ENCODE measurements at regions not wholly inside any gene's neighbourhood (a gene's known extent, or its start where the extent isn't known, plus 50 kb on each side); places are given as distances from the start of the nearest gene placed in this dataset.
A peak's percentile ranks its signal among the peaks of the same experiment; 100 is the strongest.
"Not testable (repeated sequence)": the region's sequence is repeated elsewhere in the genome, so short reads cannot be mapped to it uniquely, and the experiment has no call there.

GRCh38 chr2:193251909-193252308, 1057.2 kb upstream of the TMEFF2 start:
- DNase-seq: no peak

DNA sequence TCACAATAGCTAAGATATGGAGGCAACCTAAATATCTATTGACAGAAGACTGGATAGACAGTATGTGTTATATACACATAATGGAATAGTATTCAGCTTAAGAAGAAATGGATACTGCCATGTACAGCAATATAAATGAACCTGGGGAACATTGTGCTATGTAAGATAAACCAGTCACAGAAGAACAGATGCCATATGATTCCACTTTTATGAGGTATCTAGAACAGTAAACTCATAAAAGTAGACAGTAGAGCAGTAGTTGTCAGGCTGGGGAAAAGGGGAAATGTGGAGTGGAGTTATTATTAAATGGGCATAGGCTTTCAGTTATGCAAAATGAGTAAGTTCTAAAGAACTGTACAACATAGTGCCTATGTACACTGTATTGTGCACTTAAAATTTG, 1055.7 kb upstream of the TMEFF2 start:
- no peak for DNase-seq

- peak in 1 of 2 donors; percentile 5 for DNase-seq
Observed at GRCh38 chr2:193240752-193241151, 1046.0 kb upstream of the TMEFF2 start.

DNA sequence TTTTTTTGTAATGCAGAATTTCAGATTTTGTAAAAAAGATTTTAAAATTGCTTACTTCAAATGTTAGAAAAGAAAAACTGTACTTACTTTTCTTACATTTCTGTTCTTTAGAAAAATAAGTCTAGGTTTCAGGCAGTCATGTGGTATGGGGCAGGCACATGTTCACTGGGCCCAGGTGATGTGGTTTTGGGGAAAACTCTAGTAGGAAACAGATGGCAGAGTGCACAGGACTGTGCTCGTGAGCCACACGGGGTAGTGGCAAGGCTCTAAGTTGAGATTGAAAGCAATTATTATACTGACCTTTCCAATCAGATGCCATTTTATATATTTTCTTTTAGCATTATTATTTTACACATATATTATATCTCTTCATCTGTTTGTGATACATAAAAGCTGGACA, 1036.9 kb upstream of the TMEFF2 start:
- DNase-seq: no peak

GRCh38 chr2:193228276-193228675, 1033.5 kb upstream of the TMEFF2 start:
- no peak for DNase-seq

GRCh38 chr2:193222454-193222853, 1027.7 kb upstream of the TMEFF2 start:
- DNase-seq: no peak

DNA sequence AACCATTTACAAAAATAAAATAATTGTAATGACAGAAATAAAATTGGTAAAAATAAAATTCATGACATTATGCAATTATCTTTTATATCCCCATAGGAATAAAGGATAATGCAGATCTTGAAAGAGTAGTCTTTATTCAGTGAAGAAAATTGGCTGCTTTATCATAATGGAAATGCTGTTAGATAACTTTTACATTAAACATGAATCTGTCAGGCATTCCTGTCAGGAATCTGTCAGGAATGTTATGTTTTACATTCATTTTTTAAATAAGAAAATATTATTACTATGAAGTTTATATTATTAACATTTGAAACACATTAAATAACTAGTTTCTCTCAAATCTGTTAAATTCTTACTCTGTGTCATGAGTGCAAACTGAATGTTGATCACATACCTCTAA, 1024.7 kb upstream of the TMEFF2 start:
- no peak for DNase-seq

GRCh38 chr2:193201583-193201982, 1006.9 kb upstream of the TMEFF2 start:
- DNase-seq: no peak

- DNase-seq: no peak
Observed at GRCh38 chr2:193199322-193199721, 1004.6 kb upstream of the TMEFF2 start.

DNA sequence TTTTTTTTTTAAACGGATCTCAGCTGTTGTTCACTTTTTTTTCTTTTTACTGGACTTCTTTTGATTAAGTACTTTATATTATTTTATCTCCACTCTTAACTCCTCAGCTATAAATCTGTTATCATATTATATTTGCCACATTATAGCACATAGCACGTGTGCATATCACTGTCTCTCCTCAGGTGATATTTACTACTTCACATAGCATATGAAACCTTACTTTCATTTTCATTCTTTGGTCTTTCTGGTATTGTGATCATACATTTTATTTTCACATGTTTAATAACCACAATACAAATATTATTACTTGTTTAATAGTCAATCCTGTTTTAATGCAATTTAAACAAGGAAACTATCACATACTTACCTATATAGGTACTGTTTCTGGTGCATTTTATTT, 993.1 kb upstream of the TMEFF2 start:
- DNase-seq: no peak

- DNase-seq: not testable (repeated sequence)
Observed at GRCh38 chr2:193170981-193171380, 976.2 kb upstream of the TMEFF2 start.

- no peak for DNase-seq
Observed at GRCh38 chr2:193156480-193156879, 961.7 kb upstream of the TMEFF2 start.

DNA sequence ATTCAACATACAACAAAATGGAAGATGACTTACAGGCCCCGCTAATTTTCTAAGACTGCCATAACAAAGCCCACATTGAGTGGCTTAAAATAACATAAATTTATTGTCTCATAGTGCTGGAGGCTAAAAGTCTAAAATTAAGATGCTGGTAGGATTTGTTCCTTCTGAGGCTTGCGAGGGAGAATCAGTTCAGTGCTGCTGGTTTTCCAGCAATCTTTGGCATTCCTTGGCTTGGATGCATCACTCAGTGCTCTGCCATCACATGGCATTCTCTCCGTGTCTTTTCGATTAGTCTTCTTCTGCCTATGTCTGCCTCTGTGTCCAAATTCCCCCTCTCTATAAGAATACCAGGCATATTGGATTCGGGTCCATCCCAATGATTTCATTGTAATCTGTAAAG, 959.3 kb upstream of the TMEFF2 start:
- no peak for DNase-seq

DNA sequence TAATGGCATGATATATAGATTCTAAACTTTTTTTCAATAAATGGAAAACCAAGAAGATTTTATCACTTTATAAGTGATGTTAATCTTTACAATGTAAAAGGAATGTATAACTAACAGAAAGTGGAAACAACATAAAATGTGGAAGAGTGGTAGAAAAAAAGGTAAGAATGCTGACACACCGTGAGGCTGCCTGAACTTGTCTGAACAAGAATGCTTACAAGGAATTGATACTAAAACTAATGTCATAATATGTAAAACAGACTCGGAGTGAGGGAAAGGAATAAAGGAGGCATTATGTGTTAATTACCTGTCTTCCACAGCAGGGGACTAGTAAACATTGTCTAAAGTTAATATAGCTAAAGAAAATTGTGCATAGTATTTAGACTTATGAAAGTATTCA, 958.8 kb upstream of the TMEFF2 start:
- DNase-seq: no peak

- not testable (repeated sequence) for DNase-seq
Observed at GRCh38 chr2:193142467-193142866, 947.7 kb upstream of the TMEFF2 start.

DNA sequence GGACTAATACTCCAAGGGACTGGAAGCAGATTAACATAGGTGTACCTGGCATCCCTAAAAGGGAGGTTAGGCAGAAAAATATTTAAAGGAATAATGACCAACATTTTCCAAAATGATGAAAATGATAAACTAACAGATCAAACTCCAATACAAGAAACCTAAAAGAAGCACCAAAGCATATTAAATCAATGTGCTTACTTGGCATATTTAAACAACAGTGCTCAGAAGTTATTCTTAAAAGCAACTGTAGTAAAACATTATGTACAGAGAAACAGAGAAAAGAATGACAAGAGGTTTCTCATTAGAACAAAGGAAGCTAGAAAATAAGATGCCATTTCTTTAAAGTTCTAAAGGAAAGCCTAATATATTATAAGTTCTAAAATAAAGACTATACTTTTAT, 947.3 kb upstream of the TMEFF2 start:
- DNase-seq: no peak

GRCh38 chr2:193140895-193141294, 946.2 kb upstream of the TMEFF2 start:
- DNase-seq: not testable (repeated sequence)

- DNase-seq: no peak
Observed at GRCh38 chr2:193124815-193125214, 930.1 kb upstream of the TMEFF2 start.

GRCh38 chr2:193114827-193115226, 920.1 kb upstream of the TMEFF2 start:
- no peak for DNase-seq

DNA sequence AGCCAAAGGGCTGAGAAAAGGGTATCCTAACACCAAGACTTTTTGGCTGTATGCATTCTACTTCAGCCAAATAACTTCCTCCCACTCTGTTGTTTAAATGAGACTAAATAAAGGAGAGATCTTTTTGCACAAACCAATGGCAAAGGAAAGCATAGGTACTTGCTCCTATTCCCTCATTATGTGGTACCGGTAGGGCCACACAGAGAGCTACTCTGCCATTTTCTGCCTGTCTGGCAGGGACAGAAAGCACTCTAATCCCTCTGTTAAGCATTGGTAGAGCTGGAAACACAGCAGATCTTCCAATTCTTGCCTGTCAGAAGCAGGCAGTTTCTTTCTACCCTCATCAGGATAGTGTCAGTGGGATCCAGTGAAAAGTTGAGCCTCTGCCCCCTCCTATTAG, 918.3 kb upstream of the TMEFF2 start:
- DNase-seq: no peak

DNA sequence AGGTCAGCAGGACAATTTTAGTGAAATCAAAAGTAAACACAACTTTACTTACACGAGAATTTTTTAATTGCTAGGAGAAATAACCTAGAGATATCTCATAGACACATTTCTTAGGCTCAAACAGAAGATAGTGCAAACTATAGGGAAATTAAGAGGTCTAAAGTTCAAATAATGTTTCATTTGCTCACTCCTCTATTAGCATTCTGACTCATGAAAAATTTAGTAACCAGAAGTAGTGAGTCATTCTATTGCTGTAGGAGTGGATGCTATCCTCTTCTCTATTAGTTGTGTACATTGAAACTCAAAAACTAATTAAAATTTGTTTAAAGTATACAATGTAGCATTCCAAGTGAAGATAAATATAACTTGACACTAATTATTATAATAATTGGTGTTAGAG, 908.3 kb upstream of the TMEFF2 start:
- DNase-seq: peak; percentile 17 to 18

DNA sequence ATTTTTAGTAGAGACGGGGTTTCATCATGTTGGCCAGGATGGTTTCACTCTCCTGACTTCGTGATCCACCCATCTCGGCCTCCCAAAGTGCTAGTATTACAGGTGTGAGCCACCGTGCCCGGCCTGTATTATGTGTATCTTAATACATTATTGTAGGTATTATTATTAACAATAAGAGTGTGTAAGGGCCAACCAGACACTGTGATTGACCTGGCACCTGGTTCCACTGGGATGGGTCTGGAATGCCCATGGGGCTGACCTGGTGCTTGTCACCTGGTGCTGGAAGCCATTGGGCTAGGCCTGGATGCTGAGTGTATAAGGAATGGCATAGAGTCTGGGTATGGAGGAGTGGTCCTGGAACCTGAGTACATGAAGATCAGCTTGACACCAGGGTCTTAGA, 906.9 kb upstream of the TMEFF2 start:
- no peak for DNase-seq

DNA sequence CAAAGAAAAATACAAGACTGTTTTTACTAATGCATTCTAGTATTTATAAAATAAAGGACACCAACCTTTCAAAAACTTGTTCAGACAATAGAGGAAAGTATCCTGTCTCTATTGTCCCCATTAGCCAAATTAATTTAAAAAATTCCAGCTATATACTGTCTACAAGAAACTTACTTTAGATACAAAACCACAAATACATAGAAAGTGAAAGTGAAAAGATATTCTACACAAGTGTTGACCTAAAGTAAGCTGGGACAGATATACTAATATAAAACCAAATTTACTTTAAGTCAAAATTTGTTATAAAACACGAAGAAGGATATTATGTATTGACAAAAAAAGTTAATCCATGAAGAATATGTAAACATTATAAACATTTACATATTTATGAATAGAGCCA, 893.3 kb upstream of the TMEFF2 start:
- DNase-seq: no peak

GRCh38 chr2:193076995-193077394, 882.3 kb upstream of the TMEFF2 start:
- no peak for DNase-seq

DNA sequence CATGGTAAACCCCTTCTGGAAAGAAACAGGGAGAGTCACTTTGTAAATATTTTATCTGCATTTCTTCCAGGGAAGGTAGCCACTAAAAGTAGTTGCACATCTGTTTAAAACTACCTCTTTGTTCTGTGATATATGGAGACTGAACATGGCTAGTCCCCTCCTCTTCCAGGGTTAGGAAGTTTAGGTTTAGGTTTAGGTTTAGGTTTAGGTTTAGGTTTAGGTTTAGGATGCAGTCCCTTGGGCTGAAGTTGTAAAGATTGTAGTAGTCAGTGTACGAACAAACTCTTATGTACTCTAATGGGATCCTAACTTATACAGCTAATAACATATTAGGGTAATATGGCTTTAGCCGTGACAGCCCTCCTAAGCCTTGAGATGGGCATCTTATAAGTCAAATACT, 880.2 kb upstream of the TMEFF2 start:
- no peak for DNase-seq

DNA sequence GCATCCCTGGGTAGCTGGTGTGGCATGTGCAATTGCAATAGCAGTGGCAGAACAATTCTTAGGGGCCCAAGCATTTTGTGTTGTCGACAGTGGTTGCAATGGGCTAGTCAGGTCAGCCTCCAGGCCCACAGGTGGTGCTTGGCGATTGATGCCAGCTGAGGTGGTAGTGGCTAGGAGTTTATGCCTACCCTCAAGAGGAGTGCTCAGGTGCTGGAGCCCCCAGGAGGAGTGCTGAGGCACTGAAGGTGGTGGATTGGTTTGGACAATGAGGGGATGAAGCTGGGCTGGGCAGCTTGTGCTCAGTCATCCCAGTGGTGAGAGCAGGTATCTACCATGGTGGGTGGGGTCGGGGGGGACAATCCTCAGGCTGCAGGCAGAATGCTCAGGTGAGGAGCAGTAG, 877.9 kb upstream of the TMEFF2 start:
- DNase-seq: no peak

Measured in inflammatory macrophage (primary cell).